HFF-Myc (cell line): ENCODE measurements at regions not wholly inside any gene's neighbourhood (a gene's known extent, or its start where the extent isn't known, plus 50 kb on each side); places are given as distances from the start of the nearest gene placed in this dataset.

ENCODE experiments used
- DNase-seq: peaks from one replicate; pipeline ENCODE4 v3.0.0-alpha.2; 2011; ENCODE audit warnings: low read depth; ENCODE audit errors: extremely low read depth
- H3K4me3 ChIP-seq: replicated peaks from 2 replicates; pipeline ENCODE4 v1.5.1; 2011; ENCODE audit warnings: low read depth, mild to moderate bottlenecking, control low read depth, low read length
- CTCF ChIP-seq: IDR thresholded peaks from 2 replicates; pipeline ENCODE4 v1.5.1; 2012; ENCODE audit warnings: mild to moderate bottlenecking, low read depth, low read length, control low read depth; ENCODE audit errors: missing control alignments

- DNase-seq: no peak
- H3K4me3 ChIP-seq: no peak overlapping the region
- no peak for TF ChIP-seq CTCF
Measured at GRCh38 chr4:112840061-112840460, 203.1 kb downstream of the LARP7 start.

GRCh38 chr4:112840619-112841018, 203.7 kb downstream of the LARP7 start:
- no peak for TF ChIP-seq CTCF
- H3K4me3 ChIP-seq: no peak overlapping the region
- no peak for DNase-seq

- no peak overlapping the region for H3K4me3 ChIP-seq
- no peak for TF ChIP-seq CTCF
- DNase-seq: no peak
Measured at GRCh38 chr4:112842513-112842912, 205.6 kb downstream of the LARP7 start.

GRCh38 chr4:112845386-112845785, 204.1 kb upstream of the ANK2 start:
- no peak for TF ChIP-seq CTCF
- H3K4me3 ChIP-seq: no peak overlapping the region
- DNase-seq: no peak

GRCh38 chr4:112847045-112847444, 202.4 kb upstream of the ANK2 start:
- H3K4me3 ChIP-seq: no peak overlapping the region
- DNase-seq: no peak
- no peak for TF ChIP-seq CTCF

- TF ChIP-seq CTCF: no peak
- DNase-seq: no peak
- H3K4me3 ChIP-seq: no peak overlapping the region
Measured at GRCh38 chr4:112847781-112848180, 201.7 kb upstream of the ANK2 start.

- no peak for DNase-seq
- no peak for TF ChIP-seq CTCF
- no peak overlapping the region for H3K4me3 ChIP-seq
Measured at GRCh38 chr4:112848911-112849310, 200.5 kb upstream of the ANK2 start.
